Stimulated activated naive CD8-positive, alpha-beta T cell treated with anti-CD3 and anti-CD28 coated beads, Interleukin-15, amount 100 ng/mL, for 72 hours (primary cell): ENCODE measurements at regions not wholly inside any gene's neighbourhood (a gene's known extent, or its start where the extent isn't known, plus 50 kb on each side); places are given as distances from the start of the nearest gene placed in this dataset.

Experiments
- ATAC-seq: fragments of 150-1000 bp; cut with Tn5 transposase; 2 replicates; pipeline ENCODE4 v1.10.0; 2021; ENCODE audit warnings: mild to moderate bottlenecking, moderate library complexity
- DNase-seq, 2 donors: peaks; one replicate each; pipeline ENCODE4 v3.0.0; 2021 to 2022
- H3K27ac Mint-ChIP-seq, 2 donors: one replicate each; pipeline ENCODE4 v1.8.0; 2022; ENCODE audit warnings: mild to moderate bottlenecking in 2 of 2, mixed read lengths in 2 of 2, moderate library complexity in 2 of 2
- H3K27me3 Mint-ChIP-seq: one replicate; pipeline ENCODE4 v1.8.0; 2022; ENCODE audit warnings: mixed read lengths
- H3K4me1 Mint-ChIP-seq: one replicate; pipeline ENCODE4 v1.8.0; 2022; ENCODE audit warnings: mild to moderate bottlenecking, mixed read lengths
- H3K4me3 Mint-ChIP-seq, 2 donors: one replicate each; pipeline ENCODE4 v1.8.0; 2022; ENCODE audit warnings: mild to moderate bottlenecking in 2 of 2, mixed read lengths in 2 of 2, moderate library complexity in 1 of 2
- H3K9me3 Mint-ChIP-seq, 2 donors: one replicate each; pipeline ENCODE4 v1.8.0; 2022; ENCODE audit warnings: mixed read lengths in 2 of 2

- Mint-ChIP-seq H3K9me3 (peaks cover 5 to 14% of the 10 kb centered on the region in 2 donors), H3K4me3 (no peak overlapping the region), H3K4me1 (no peaks in the 10 kb centered on the region), H3K27me3 (no peaks in the 10 kb centered on the region), H3K27ac (no peak overlapping the region)
- DNase-seq: no peak
- no peak for ATAC-seq
Observed at GRCh38 chr4:181939199-181939945, 303.8 kb upstream of the TENM3 start.

- Mint-ChIP-seq H3K27me3 (no peaks in the 10 kb centered on the region), H3K4me1 (no peaks in the 10 kb centered on the region), H3K9me3 (peaks cover 0 to 9% of the 10 kb centered on the region in 2 donors), H3K4me3 (no peak overlapping the region), H3K27ac (no peak overlapping the region)
- no peak for DNase-seq
- ATAC-seq: no peak
Observed at GRCh38 chr4:181944527-181944926, 298.7 kb upstream of the TENM3 start.

GRCh38 chr4:181946902-181947301, 296.3 kb upstream of the TENM3 start:
- no peak overlapping the region for H3K27ac Mint-ChIP-seq
- no peaks in the 10 kb centered on the region for H3K27me3 Mint-ChIP-seq
- H3K4me3 Mint-ChIP-seq: no peak overlapping the region
- H3K4me1 Mint-ChIP-seq: no peaks in the 10 kb centered on the region
- ATAC-seq (no peak), DNase-seq (no peak)
- H3K9me3 Mint-ChIP-seq: peaks cover 0 to 9% of the 10 kb centered on the region in 2 donors

GRCh38 chr4:181948839-181949382, 294.3 kb upstream of the TENM3 start:
- no peaks in the 10 kb centered on the region for H3K27me3 Mint-ChIP-seq
- H3K27ac Mint-ChIP-seq: no peak overlapping the region
- no peaks in the 10 kb centered on the region for H3K4me1 Mint-ChIP-seq
- no peak for DNase-seq
- no peak for ATAC-seq
- no peak overlapping the region for H3K4me3 Mint-ChIP-seq
- peaks cover 0 to 9% of the 10 kb centered on the region in 2 donors for H3K9me3 Mint-ChIP-seq

GRCh38 chr4:181949704-181950312, 293.4 kb upstream of the TENM3 start:
- H3K4me1 Mint-ChIP-seq: no peaks in the 10 kb centered on the region
- H3K27me3 Mint-ChIP-seq: no peaks in the 10 kb centered on the region
- no peak overlapping the region for H3K27ac Mint-ChIP-seq

GRCh38 chr4:181950372-181951127, 292.7 kb upstream of the TENM3 start:
- no peaks in the 10 kb centered on the region for H3K27me3 Mint-ChIP-seq
- H3K27ac Mint-ChIP-seq: no peak overlapping the region
- DNase-seq: no peak
- H3K4me1 Mint-ChIP-seq: no peaks in the 10 kb centered on the region
- H3K9me3 Mint-ChIP-seq: no peaks in the 10 kb centered on the region
- no peak for ATAC-seq
- H3K4me3 Mint-ChIP-seq: no peak overlapping the region

More at GRCh38 chr4:181949704-181950312, 293.4 kb upstream of the TENM3 start:
- ATAC-seq (no peak), DNase-seq (no peak)
- Mint-ChIP-seq H3K4me3 (no peak overlapping the region), H3K9me3 (peaks cover 0 to 3% of the 10 kb centered on the region in 2 donors)

GRCh38 chr4:181951265-181951664, 291.9 kb upstream of the TENM3 start:
- DNase-seq: no peak
- no peak overlapping the region for H3K4me3 Mint-ChIP-seq
- H3K27ac Mint-ChIP-seq: no peak overlapping the region
- no peaks in the 10 kb centered on the region for H3K27me3 Mint-ChIP-seq
- no peak for ATAC-seq
- no peaks in the 10 kb centered on the region for H3K9me3 Mint-ChIP-seq
- no peaks in the 10 kb centered on the region for H3K4me1 Mint-ChIP-seq

- Mint-ChIP-seq H3K27me3 (no peaks in the 10 kb centered on the region), H3K4me1 (no peaks in the 10 kb centered on the region)
- no peak for DNase-seq
Observed at GRCh38 chr4:181952478-181952877, 290.7 kb upstream of the TENM3 start.

GRCh38 chr4:181956512-181956911, 286.7 kb upstream of the TENM3 start:
- Mint-ChIP-seq H3K27me3 (no peaks in the 10 kb centered on the region), H3K9me3 (no peaks in the 10 kb centered on the region), H3K27ac (no peak overlapping the region), H3K4me3 (no peak overlapping the region), H3K4me1 (no peaks in the 10 kb centered on the region)
- ATAC-seq: no peak
- no peak for DNase-seq

More at GRCh38 chr4:181952478-181952877, 290.7 kb upstream of the TENM3 start:
- Mint-ChIP-seq H3K27ac (no peak overlapping the region), H3K4me3 (no peak overlapping the region), H3K9me3 (no peaks in the 10 kb centered on the region)
- no peak for ATAC-seq

- Mint-ChIP-seq H3K27ac (no peak overlapping the region), H3K4me3 (no peak overlapping the region), H3K9me3 (no peaks in the 10 kb centered on the region), H3K4me1 (no peaks in the 10 kb centered on the region), H3K27me3 (no peaks in the 10 kb centered on the region)
- DNase-seq (no peak), ATAC-seq (no peak)
Observed at GRCh38 chr4:181957088-181957487, 286.1 kb upstream of the TENM3 start.

GRCh38 chr4:181958446-181958845, 284.8 kb upstream of the TENM3 start:
- Mint-ChIP-seq H3K4me1 (no peaks in the 10 kb centered on the region), H3K27ac (no peak overlapping the region), H3K4me3 (no peak overlapping the region), H3K27me3 (no peaks in the 10 kb centered on the region), H3K9me3 (no peaks in the 10 kb centered on the region)
- ATAC-seq (no peak), DNase-seq (no peak)

- H3K27ac Mint-ChIP-seq: no peak overlapping the region
- ATAC-seq (no peak), DNase-seq (no peak)
- H3K4me1 Mint-ChIP-seq: no peaks in the 10 kb centered on the region
- H3K4me3 Mint-ChIP-seq: no peak overlapping the region
- no peaks in the 10 kb centered on the region for H3K9me3 Mint-ChIP-seq
- no peaks in the 10 kb centered on the region for H3K27me3 Mint-ChIP-seq
Observed at GRCh38 chr4:181959121-181959520, 284.1 kb upstream of the TENM3 start.

- ATAC-seq (no peak), DNase-seq (no peak)
- H3K27me3 Mint-ChIP-seq: no peaks in the 10 kb centered on the region
- peaks cover 0 to 5% of the 10 kb centered on the region in 2 donors for H3K9me3 Mint-ChIP-seq
- H3K4me1 Mint-ChIP-seq: no peaks in the 10 kb centered on the region
- H3K27ac Mint-ChIP-seq: no peak overlapping the region
- no peak overlapping the region for H3K4me3 Mint-ChIP-seq
Observed at GRCh38 chr4:181960384-181960783, 282.8 kb upstream of the TENM3 start.

GRCh38 chr4:181962321-181962720, 280.9 kb upstream of the TENM3 start:
- ATAC-seq (no peak), DNase-seq (no peak)
- Mint-ChIP-seq H3K4me3 (no peak overlapping the region), H3K4me1 (no peaks in the 10 kb centered on the region), H3K27ac (no peak overlapping the region), H3K27me3 (no peaks in the 10 kb centered on the region), H3K9me3 (peaks cover 0 to 5% of the 10 kb centered on the region in 2 donors)

- no peak for DNase-seq
- Mint-ChIP-seq H3K27ac (no peak overlapping the region), H3K27me3 (no peaks in the 10 kb centered on the region), H3K4me1 (no peaks in the 10 kb centered on the region), H3K9me3 (peaks cover 0 to 5% of the 10 kb centered on the region in 2 donors), H3K4me3 (no peak overlapping the region)
- ATAC-seq: no peak
Observed at GRCh38 chr4:181964731-181965130, 278.5 kb upstream of the TENM3 start.

- Mint-ChIP-seq H3K4me1 (peaks cover 3% of the 10 kb centered on the region), H3K27ac (no peak overlapping the region), H3K27me3 (no peaks in the 10 kb centered on the region), H3K9me3 (peaks cover 0 to 5% of the 10 kb centered on the region in 2 donors), H3K4me3 (no peak overlapping the region)
- ATAC-seq (no peak), DNase-seq (no peak)
Observed at GRCh38 chr4:181966104-181966551, 277.1 kb upstream of the TENM3 start.
